ENCODE measurements at regions not wholly inside any gene's neighbourhood (a gene's known extent, or its start where the extent isn't known, plus 50 kb on each side); places are given as distances from the start of the nearest gene placed in this dataset.

DNA sequence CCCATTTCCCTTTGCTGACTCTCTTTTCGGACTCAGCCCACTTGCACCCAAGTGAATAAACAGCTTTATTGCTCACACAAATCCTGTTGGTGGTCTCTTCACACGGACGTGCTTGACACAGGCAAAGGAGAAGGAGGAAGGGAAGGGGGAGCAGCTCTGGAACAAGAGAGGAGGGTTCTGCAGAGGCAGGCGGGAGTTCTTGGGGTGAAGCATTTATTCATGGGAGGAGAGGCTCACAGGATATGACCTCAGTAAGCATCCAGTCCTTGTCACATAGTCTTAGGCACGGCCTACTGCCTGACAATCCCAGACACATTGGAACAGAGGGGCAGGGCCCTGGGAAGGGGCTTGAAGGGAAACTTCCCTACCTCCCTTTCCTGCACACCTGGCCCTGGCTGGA lies 171.7 kb upstream of the HS6ST1 start:
- no peak for TF ChIP-seq POLR2A (IDR thresholded peaks at IDR 0.05)
- Histone ChIP-seq H3K27ac (no peak overlapping the region), H3K27me3 (peaks cover 0 to 6% (median 4%) of the 10 kb centered on the region in 3 donors), H3K36me3 (no peaks in the 10 kb centered on the region), H3K4me3 (no peak overlapping the region), H3K9me3 (no peaks in the 10 kb centered on the region), H3K4me1 (no peaks in the 10 kb centered on the region)
- intact Hi-C loops (cut with DNase I; ENCODE audit: low total_unique reads), result no loop called here
- ATAC-seq, result no peak
- in situ Hi-C loops (cut with MboI; ENCODE audit: low sequenced_read_pairs in 4 of 4), result no loop called here
- DNase-seq, result no peak

DNA sequence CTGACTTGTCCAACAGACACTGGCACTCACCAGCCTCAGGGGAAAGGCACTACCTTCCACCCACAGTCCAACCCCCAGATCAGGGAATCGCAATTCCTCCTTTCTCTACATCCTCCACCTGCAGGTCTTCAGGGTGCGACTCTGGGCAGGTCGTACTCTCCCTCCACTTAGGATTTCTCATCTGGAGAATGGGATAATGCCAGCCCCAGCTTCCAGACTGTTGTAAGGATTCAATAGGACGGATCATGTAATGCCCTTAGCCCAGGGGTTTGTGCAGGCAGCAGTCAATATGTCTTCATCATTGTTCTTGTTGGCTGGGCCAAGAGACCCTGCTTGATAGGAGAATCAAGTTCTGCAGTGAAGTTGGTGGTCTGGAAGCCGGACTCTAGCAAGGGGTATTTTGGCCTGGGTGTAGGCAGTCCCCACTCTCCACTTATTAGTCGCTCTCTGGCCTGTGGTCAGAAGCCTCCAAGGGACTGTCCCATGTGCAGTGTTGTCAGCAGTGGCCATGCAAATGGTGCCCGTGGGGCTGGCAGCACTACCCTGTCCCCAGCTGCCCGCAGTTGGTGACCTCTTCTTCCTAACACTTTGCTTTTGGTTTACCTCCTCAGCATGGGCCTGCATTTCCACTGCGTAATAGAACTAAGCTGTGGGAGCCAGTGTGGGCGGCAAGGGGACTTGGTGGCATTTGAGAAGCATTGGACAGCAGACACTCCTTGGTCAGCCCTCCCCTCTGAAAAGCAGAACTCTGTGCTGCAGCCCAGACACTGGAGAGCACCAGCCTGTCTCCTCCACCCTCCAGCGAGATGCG lies 172.4 kb upstream of the HS6ST1 start:
- no peak for ATAC-seq
- Histone ChIP-seq H3K36me3 (no peaks in the 10 kb centered on the region), H3K4me1 (no peaks in the 10 kb centered on the region), H3K4me3 (no peak overlapping the region), H3K9me3 (no peaks in the 10 kb centered on the region), H3K27me3 (peaks cover 0 to 6% (median 4%) of the 10 kb centered on the region in 3 donors), H3K27ac (no peak overlapping the region)
- intact Hi-C loops (cut with DNase I; ENCODE audit: low total_unique reads) (no loop called here), in situ Hi-C loops (cut with MboI; ENCODE audit: low sequenced_read_pairs in 4 of 4) (no loop called here)
- TF ChIP-seq, protein P1, sequence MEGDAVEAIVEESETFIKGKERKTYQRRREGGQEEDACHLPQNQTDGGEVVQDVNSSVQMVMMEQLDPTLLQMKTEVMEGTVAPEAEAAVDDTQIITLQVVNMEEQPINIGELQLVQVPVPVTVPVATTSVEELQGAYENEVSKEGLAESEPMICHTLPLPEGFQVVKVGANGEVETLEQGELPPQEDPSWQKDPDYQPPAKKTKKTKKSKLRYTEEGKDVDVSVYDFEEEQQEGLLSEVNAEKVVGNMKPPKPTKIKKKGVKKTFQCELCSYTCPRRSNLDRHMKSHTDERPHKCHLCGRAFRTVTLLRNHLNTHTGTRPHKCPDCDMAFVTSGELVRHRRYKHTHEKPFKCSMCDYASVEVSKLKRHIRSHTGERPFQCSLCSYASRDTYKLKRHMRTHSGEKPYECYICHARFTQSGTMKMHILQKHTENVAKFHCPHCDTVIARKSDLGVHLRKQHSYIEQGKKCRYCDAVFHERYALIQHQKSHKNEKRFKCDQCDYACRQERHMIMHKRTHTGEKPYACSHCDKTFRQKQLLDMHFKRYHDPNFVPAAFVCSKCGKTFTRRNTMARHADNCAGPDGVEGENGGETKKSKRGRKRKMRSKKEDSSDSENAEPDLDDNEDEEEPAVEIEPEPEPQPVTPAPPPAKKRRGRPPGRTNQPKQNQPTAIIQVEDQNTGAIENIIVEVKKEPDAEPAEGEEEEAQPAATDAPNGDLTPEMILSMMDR (IDR thresholded peaks at IDR 0.05 in 4 of 5, conservative IDR thresholded peaks at IDR 0.05 in 1 of 5), result no peak
- TF ChIP-seq POLR2A (IDR thresholded peaks at IDR 0.05), result no peak
- no peak for DNase-seq

DNA sequence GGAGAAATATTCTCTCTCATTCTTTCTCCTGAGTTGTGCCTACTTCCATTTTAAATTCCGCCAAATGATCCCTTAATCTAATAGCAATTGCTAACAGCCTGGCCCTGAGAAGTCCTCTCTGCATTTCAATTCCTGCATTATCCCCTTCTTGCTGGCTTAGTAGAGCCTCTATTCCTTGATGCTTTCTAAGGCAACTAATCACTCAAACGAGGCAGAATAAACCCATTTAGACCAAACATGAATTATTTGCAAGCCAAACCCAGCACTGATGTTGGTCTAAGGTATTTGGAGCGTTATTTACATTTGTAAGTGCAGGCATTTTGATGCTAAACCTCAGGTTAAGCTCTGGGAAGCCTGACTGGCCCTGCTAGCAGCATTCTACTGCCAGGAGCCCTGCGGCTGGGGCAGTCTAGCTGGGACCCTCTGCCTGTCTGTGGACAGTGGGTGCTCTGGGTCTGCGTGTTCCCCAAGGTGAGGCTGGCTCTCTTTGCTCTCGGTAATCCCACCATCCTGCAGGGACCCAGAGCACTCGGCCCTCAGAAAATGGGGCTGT lies 173.1 kb upstream of the HS6ST1 start:
- Histone ChIP-seq H3K9me3 (no peaks in the 10 kb centered on the region), H3K27me3 (peaks cover 0 to 6% (median 4%) of the 10 kb centered on the region in 3 donors), H3K27ac (no peak overlapping the region), H3K36me3 (no peaks in the 10 kb centered on the region), H3K4me3 (no peak overlapping the region), H3K4me1 (no peaks in the 10 kb centered on the region)
- in situ Hi-C loops (cut with MboI; ENCODE audit: low sequenced_read_pairs in 4 of 4) (no loop called here), intact Hi-C loops (cut with DNase I; ENCODE audit: low total_unique reads) (no loop called here)
- DNase-seq (no peak), ATAC-seq (no peak)
- TF ChIP-seq POLR2A (IDR thresholded peaks at IDR 0.05), result no peak
- TF ChIP-seq, protein P1 (IDR thresholded peaks at IDR 0.05 in 4 of 5, conservative IDR thresholded peaks at IDR 0.05 in 1 of 5), result no peak

DNA sequence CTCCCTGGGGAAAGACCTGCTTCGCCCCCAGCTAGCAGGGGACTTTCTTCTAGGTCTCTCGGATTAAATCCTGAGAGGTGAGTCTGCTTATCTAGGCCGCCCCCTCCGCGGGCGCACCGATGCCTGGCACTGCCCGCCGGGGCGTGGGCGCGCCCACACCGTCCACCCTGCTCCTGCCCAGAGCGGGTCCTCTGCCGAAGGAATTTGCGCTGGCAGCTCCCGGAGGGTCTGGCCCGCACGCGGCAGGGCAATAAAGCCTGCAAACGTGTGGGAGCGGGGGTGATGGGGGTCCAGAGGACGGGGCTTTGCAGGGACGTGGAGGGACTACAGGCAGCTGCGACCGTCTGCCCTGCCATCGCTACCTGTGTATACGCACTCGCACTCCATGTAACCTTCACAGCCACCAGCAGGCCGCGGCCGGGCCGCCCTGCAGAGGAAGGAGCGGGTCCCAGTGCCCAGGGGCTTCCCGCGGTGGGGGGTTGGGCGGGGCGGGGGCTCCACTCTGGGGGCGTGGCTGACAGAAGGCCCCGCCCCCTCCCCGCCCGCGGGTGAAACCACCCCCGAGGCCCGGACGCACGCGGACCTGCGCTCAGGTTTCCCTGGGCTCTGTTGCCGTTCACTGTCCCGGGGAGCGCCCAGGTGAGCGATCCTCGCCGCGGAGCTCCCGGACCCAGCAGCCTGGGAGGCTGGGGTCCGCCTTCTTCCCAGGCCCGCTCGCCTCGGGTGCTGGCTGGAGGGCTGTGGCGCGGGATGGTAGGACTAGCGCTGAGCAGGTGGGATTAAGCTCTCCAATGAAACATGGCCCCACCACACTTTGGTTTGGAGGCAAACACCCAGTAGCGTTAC lies 174.5 kb upstream of the HS6ST1 start:
- Histone ChIP-seq H3K9me3 (no peaks in the 10 kb centered on the region), H3K4me1 (no peaks in the 10 kb centered on the region), H3K27ac (no peak overlapping the region), H3K4me3 (no peak overlapping the region), H3K36me3 (no peaks in the 10 kb centered on the region), H3K27me3 (peaks cover 0 to 6% (median 4%) of the 10 kb centered on the region in 3 donors)
- no peak for TF ChIP-seq POLR2A (IDR thresholded peaks at IDR 0.05)
- TF ChIP-seq, protein P1 (IDR thresholded peaks at IDR 0.05 in 4 of 5, conservative IDR thresholded peaks at IDR 0.05 in 1 of 5), result no peak
- intact Hi-C loops (cut with DNase I; ENCODE audit: low total_unique reads) (no loop called here), in situ Hi-C loops (cut with MboI; ENCODE audit: low sequenced_read_pairs in 4 of 4) (no loop called here)
- ATAC-seq, result no peak
- DNase-seq, result no peak

DNA sequence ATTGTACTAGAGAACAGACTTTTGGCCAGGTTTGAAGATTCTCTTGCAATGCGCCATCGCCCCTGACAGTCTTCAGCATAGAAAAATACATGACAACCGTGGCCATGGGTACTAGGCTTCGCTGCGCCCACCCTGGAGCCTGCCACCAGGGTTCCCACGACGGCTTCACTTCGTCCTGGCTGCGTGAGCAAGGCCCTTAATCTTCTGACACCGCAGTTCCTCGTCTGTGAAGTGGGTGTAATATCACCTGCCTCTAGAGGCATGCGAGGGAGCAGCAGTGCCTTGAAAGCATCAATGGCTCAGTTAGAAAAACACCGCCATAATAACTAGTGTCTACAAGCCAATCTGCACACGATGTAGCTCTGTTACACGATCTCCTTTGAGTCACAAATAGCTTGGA lies 175.2 kb upstream of the HS6ST1 start:
- no peaks in the 10 kb centered on the region for H3K4me1 ChIP-seq
- H3K27ac ChIP-seq, result no peak overlapping the region
- H3K27me3 ChIP-seq, result peaks cover 0 to 6% (median 4%) of the 10 kb centered on the region in 3 donors
- no peak for ATAC-seq
- intact Hi-C loops (cut with DNase I; ENCODE audit: low total_unique reads), result no loop called here
- no peak for DNase-seq
- no peak overlapping the region for H3K4me3 ChIP-seq
- H3K9me3 ChIP-seq, result no peaks in the 10 kb centered on the region
- in situ Hi-C loops (cut with MboI; ENCODE audit: low sequenced_read_pairs in 4 of 4), result no loop called here
- no peak for TF ChIP-seq POLR2A (IDR thresholded peaks at IDR 0.05)
- TF ChIP-seq, protein P1 (IDR thresholded peaks at IDR 0.05 in 4 of 5, conservative IDR thresholded peaks at IDR 0.05 in 1 of 5), result no peak
- no peaks in the 10 kb centered on the region for H3K36me3 ChIP-seq
